Endothelial cell (in vitro differentiated cells): ENCODE measurements at regions not wholly inside any gene's neighbourhood (a gene's known extent, or its start where the extent isn't known, plus 50 kb on each side); places are given as distances from the start of the nearest gene placed in this dataset.
A peak's percentile ranks its signal among the peaks of the same experiment; 100 is the strongest.

Experiments
- DNase-seq: peaks from one replicate; pipeline ENCODE4 v3.0.0; 2021; ENCODE audit warnings: low spot score
- H3K27ac Mint-ChIP-seq: one replicate; pipeline ENCODE4 v1.8.0; 2021; ENCODE audit warnings: mixed read lengths, inconsistent platforms; ENCODE audit not compliant: unreplicated experiment
- H3K27me3 Mint-ChIP-seq: one replicate; pipeline ENCODE4 v1.8.0; 2021; ENCODE audit warnings: mild to moderate bottlenecking, moderate library complexity, mixed read lengths, inconsistent platforms; ENCODE audit not compliant: unreplicated experiment
- H3K36me3 Mint-ChIP-seq: one replicate; pipeline ENCODE4 v1.8.0; 2021; ENCODE audit warnings: mild to moderate bottlenecking, low read depth, mixed read lengths, inconsistent platforms; ENCODE audit not compliant: unreplicated experiment
- H3K4me1 Mint-ChIP-seq: one replicate; pipeline ENCODE4 v1.8.0; 2021; ENCODE audit warnings: mild to moderate bottlenecking, mixed read lengths, inconsistent platforms; ENCODE audit not compliant: unreplicated experiment
- H3K4me3 Mint-ChIP-seq: one replicate; pipeline ENCODE4 v1.8.0; 2021; ENCODE audit warnings: mild to moderate bottlenecking, mixed read lengths, inconsistent platforms; ENCODE audit not compliant: unreplicated experiment
- H3K9me3 Mint-ChIP-seq: one replicate; pipeline ENCODE4 v1.8.0; 2021; ENCODE audit warnings: mixed read lengths, inconsistent platforms; ENCODE audit not compliant: unreplicated experiment
- TF ChIP-seq, protein P1 (sequence below): fragments of 200-600 bp; sonication (generic); IDR thresholded peaks from one replicate; pipeline ENCODE4 v1.5.0; 2021; ENCODE audit warnings: antibody characterized with exemption; ENCODE audit not compliant: unreplicated experiment

DNA sequence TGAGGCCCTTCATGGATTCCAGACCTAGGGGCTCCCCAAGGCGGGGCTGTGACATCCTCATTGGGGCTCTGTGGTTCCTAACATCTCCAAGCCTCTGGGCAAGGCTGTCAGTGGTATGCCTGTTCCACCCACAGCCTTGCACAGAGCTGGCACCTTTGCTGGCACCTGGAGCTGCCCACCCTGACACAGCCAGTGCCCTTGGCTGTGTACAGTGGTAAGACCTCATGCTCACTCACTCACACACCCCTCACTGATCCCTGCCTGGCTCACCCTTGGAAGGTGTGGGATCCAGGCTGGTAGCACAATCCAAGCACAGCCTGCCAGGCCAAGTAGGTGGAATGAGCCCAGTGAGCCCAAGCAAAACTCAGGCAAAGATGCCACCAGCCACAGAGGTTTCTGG, 200.4 kb upstream of the PCDH15 start:
- Mint-ChIP-seq H3K9me3 (no peaks in the 10 kb centered on the region), H3K27ac (no peak overlapping the region), H3K27me3 (peaks cover 7% of the 10 kb centered on the region), H3K4me1 (no peaks in the 10 kb centered on the region), H3K4me3 (no peak overlapping the region), H3K36me3 (peaks cover 4% of the 10 kb centered on the region)
- no peak for DNase-seq
- TF ChIP-seq, protein P1, sequence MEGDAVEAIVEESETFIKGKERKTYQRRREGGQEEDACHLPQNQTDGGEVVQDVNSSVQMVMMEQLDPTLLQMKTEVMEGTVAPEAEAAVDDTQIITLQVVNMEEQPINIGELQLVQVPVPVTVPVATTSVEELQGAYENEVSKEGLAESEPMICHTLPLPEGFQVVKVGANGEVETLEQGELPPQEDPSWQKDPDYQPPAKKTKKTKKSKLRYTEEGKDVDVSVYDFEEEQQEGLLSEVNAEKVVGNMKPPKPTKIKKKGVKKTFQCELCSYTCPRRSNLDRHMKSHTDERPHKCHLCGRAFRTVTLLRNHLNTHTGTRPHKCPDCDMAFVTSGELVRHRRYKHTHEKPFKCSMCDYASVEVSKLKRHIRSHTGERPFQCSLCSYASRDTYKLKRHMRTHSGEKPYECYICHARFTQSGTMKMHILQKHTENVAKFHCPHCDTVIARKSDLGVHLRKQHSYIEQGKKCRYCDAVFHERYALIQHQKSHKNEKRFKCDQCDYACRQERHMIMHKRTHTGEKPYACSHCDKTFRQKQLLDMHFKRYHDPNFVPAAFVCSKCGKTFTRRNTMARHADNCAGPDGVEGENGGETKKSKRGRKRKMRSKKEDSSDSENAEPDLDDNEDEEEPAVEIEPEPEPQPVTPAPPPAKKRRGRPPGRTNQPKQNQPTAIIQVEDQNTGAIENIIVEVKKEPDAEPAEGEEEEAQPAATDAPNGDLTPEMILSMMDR = no peak

DNA sequence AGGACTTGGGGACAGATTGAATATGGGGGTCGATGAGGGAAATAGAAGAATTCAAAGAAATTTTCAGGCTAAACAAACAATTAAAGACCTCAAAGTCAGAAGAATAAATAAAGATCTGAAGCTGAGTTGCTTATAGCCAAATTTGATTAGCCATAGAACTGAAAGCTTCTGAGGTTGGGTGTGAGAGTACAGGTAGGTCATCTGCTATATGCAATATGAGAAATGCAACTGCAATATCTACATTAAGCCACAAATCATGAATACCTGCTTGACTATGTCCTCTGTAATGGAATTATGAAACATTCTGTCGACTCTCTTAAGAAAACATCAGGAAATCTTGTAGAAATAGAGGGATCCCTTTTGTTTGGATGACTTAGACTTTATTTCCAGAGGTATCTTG, 192.1 kb upstream of the PCDH15 start:
- no peak for DNase-seq
- Mint-ChIP-seq H3K36me3 (peaks cover 7% of the 10 kb centered on the region), H3K4me1 (no peaks in the 10 kb centered on the region), H3K27me3 (no peaks in the 10 kb centered on the region), H3K9me3 (no peaks in the 10 kb centered on the region), H3K27ac (no peak overlapping the region), H3K4me3 (no peak overlapping the region)
- TF ChIP-seq, protein P1 = no peak

- TF ChIP-seq, protein P1 = peak; percentile 77
- Mint-ChIP-seq H3K27me3 (peaks cover 2% of the 10 kb centered on the region), H3K4me1 (no peaks in the 10 kb centered on the region), H3K27ac (no peak overlapping the region), H3K4me3 (no peak overlapping the region), H3K9me3 (no peaks in the 10 kb centered on the region), H3K36me3 (peaks cover 7% of the 10 kb centered on the region)
- DNase-seq = no peak
These were observed 184.7 kb upstream of the PCDH15 start for GRCh38 chr10:54985732-54986131.

- Mint-ChIP-seq H3K27me3 (peaks cover 2% of the 10 kb centered on the region), H3K36me3 (no peaks in the 10 kb centered on the region), H3K4me1 (no peaks in the 10 kb centered on the region), H3K4me3 (no peak overlapping the region), H3K9me3 (no peaks in the 10 kb centered on the region), H3K27ac (no peak overlapping the region)
- DNase-seq = no peak
- TF ChIP-seq, protein P1 = no peak
These were observed 182.2 kb upstream of the PCDH15 start for GRCh38 chr10:54983255-54983654.

DNA sequence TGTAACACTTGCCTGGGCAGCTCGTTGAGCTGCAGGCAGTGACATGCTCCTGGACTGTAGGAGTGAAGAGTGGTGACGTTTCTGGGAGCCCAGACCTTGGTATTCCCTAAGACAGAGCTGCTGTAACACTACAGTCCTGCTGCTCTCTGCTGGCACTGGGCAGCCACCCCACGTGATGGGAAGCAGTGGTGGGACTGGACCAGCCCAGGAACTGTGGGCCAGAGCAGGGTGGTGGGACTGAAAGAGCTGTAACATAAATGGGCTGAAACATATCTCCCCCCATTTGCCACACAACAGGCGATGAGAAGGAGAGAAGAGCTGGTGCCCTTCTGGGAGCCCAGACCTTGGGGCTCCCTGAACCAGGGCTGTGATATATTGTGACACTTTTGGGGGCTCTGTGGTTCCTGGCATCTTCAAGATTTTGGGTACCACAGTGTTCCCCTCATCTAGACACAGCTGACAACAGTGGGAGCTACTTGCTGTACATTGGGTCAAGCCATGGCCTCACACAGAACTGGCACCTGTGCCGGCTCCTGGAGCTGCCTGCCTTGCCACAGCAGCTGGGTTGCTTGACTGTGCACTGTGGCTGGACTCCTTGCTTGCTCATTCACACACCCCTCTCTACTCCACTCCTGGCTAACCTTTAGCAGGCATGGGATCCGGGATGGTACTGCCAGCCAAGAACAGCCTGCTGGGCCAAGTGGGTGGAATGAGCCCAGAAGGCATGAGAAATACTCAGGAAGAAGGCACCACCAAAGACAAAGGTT, 161.3 kb upstream of the PCDH15 start:
- Mint-ChIP-seq H3K36me3 (peaks cover 4% of the 10 kb centered on the region), H3K4me3 (no peak overlapping the region), H3K27ac (no peak overlapping the region), H3K4me1 (no peaks in the 10 kb centered on the region), H3K27me3 (no peaks in the 10 kb centered on the region), H3K9me3 (no peaks in the 10 kb centered on the region)
- DNase-seq = no peak
- TF ChIP-seq, protein P1 = no peak
